ENCODE measurements at regions not wholly inside any gene's neighbourhood (a gene's known extent, or its start where the extent isn't known, plus 50 kb on each side); places are given as distances from the start of the nearest gene placed in this dataset.

- Histone ChIP-seq H3K36me3 (no peaks in the 10 kb centered on the region), H3K9me3 (no peaks in the 10 kb centered on the region), H3K4me1 (no peaks in the 10 kb centered on the region), H3K27me3 (no peaks in the 10 kb centered on the region), H3K4me3 (ENCODE audit: low read depth, low read length) (no peak overlapping the region)
- TF ChIP-seq CTCF (IDR thresholded peaks at IDR 0.05; ENCODE audit: low read depth, low read length) = no peak
- DNase-seq = no peak
These were observed 1481.3 kb downstream of the GATA3 start for GRCh38 chr10:9535744-9536143.

GRCh38 chr10:9545073-9545472, 1472.6 kb upstream of the CELF2 start:
- Histone ChIP-seq H3K9me3 (no peaks in the 10 kb centered on the region), H3K27me3 (no peaks in the 10 kb centered on the region), H3K36me3 (no peaks in the 10 kb centered on the region), H3K4me3 (ENCODE audit: low read depth, low read length) (no peak overlapping the region), H3K4me1 (no peaks in the 10 kb centered on the region)
- DNase-seq = no peak
- no peak for TF ChIP-seq CTCF (IDR thresholded peaks at IDR 0.05; ENCODE audit: low read depth, low read length)

- no peak for TF ChIP-seq CTCF (IDR thresholded peaks at IDR 0.05; ENCODE audit: low read depth, low read length)
- Histone ChIP-seq H3K9me3 (no peaks in the 10 kb centered on the region), H3K36me3 (no peaks in the 10 kb centered on the region), H3K4me3 (ENCODE audit: low read depth, low read length) (no peak overlapping the region), H3K4me1 (no peaks in the 10 kb centered on the region), H3K27me3 (no peaks in the 10 kb centered on the region)
- no peak for DNase-seq
These were observed 1469.5 kb upstream of the CELF2 start for GRCh38 chr10:9547936-9548904.

GRCh38 chr10:9550810-9551209, 1466.9 kb upstream of the CELF2 start:
- Histone ChIP-seq H3K27me3 (no peaks in the 10 kb centered on the region), H3K4me3 (ENCODE audit: low read depth, low read length) (no peak overlapping the region), H3K9me3 (no peaks in the 10 kb centered on the region), H3K4me1 (no peaks in the 10 kb centered on the region), H3K36me3 (no peaks in the 10 kb centered on the region)
- no peak for DNase-seq
- no peak for TF ChIP-seq CTCF (IDR thresholded peaks at IDR 0.05; ENCODE audit: low read depth, low read length)

- no peaks in the 10 kb centered on the region for H3K27me3 ChIP-seq
- no peaks in the 10 kb centered on the region for H3K36me3 ChIP-seq
- H3K4me1 ChIP-seq = no peaks in the 10 kb centered on the region
- H3K4me3 ChIP-seq (ENCODE audit: low read depth, low read length) = no peak overlapping the region
- DNase-seq = no peak
- no peaks in the 10 kb centered on the region for H3K9me3 ChIP-seq
- no peak for TF ChIP-seq CTCF (IDR thresholded peaks at IDR 0.05; ENCODE audit: low read depth, low read length)
These were observed 1463.4 kb upstream of the CELF2 start for GRCh38 chr10:9554321-9554720.

GRCh38 chr10:9560976-9561375, 1456.7 kb upstream of the CELF2 start:
- no peaks in the 10 kb centered on the region for H3K27me3 ChIP-seq
- no peaks in the 10 kb centered on the region for H3K9me3 ChIP-seq
- DNase-seq = no peak
- H3K36me3 ChIP-seq = no peaks in the 10 kb centered on the region
- H3K4me3 ChIP-seq (ENCODE audit: low read depth, low read length) = no peak overlapping the region
- no peaks in the 10 kb centered on the region for H3K4me1 ChIP-seq
- no peak for TF ChIP-seq CTCF (IDR thresholded peaks at IDR 0.05; ENCODE audit: low read depth, low read length)
